ENCODE measurements at regions not wholly inside any gene's neighbourhood (a gene's known extent, or its start where the extent isn't known, plus 50 kb on each side); places are given as distances from the start of the nearest gene placed in this dataset.

DNA sequence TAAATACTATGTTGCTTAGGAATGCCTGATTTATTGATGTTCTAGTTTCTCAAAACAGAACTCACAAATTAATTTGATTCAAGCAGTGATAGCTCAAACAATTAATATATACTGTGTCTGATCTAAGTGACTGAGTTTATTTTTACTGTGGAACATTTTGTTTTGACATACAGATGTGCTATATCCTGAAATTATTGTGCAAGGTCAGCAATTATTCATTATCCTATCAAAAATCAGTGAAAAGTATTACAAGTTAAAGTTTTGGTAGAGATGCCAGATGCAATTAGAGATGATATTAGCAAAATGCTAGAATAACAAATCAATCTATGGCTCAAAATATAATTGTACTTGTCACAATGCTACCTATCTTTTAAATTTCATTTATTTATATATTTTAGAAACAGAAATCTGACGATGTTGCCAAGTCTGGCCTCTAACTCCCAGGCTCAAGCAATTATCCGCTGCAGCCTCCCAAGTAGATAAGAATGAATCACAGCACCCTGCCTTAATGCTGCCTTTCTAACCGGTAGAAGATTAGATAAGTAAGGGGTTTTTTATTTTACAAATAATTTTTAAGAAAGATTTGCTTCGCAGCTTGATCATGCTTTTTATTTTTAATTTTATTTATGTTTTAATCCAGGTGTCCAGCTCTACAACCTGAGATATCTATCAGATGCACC, 825.5 kb upstream of the NDST4 start:
- Histone ChIP-seq H3K4me2 (ENCODE audit: low read depth, low read length) (no peak overlapping the region), H2AK9ac (replicated peaks; ENCODE audit: low read depth, low read length, poor library complexity) (no peak overlapping the region), H3K36me3 (ENCODE audit: control insufficient read depth, insufficient read depth, low read length) (no peaks in the 10 kb centered on the region), H2BK5ac (ENCODE audit: low read depth, low read length, poor library complexity, severe bottlenecking) (no peak overlapping the region), H3K9me1 (ENCODE audit: insufficient read depth, low read length) (no peaks in the 10 kb centered on the region), H2BK120ac (ENCODE audit: low read depth, low read length) (no peak overlapping the region), H3K9me3 (ENCODE audit: control insufficient read depth, insufficient read depth, low read length) (peaks cover 2% of the 10 kb centered on the region; the same call in 1 of the 2 replicates), H4K20me1 (ENCODE audit: insufficient read depth, low read length) (no peaks in the 10 kb centered on the region), H3K56ac (ENCODE audit: extremely low read depth, insufficient read depth, low read length) (no peak overlapping the region), H3K4me3 (ENCODE audit: insufficient read depth, low read depth, low read length) (no peak overlapping the region), H3K27ac (ENCODE audit: insufficient read depth, low read length) (no peak overlapping the region), H3K18ac (ENCODE audit: low read depth, low read length) (no peak overlapping the region), H2AFZ (replicated peaks; ENCODE audit: low read length, poor library complexity) (no peak overlapping the region), H3K4me1 (ENCODE audit: control insufficient read depth, insufficient read depth, low read length) (no peaks in the 10 kb centered on the region), H4K5ac (ENCODE audit: low read depth, low read length) (no peak overlapping the region), H3K4ac (ENCODE audit: low read depth, low read length) (no peak overlapping the region), H4K91ac (ENCODE audit: insufficient read depth, low read depth, low read length) (no peak overlapping the region), H2BK20ac (ENCODE audit: low read depth, low read length) (no peak overlapping the region), H2BK15ac (ENCODE audit: low read depth, low read length) (no peak overlapping the region), H3K9ac (ENCODE audit: low read depth, low read length) (no peak overlapping the region), H4K8ac (ENCODE audit: low read depth in 2 of 2, low read length in 2 of 2) (no peak overlapping the region), H3K79me1 (ENCODE audit: low read depth in 1 of 2, low read length in 2 of 2) (no peaks in the 10 kb centered on the region), H3K27me3 (ENCODE audit: control insufficient read depth, insufficient read depth, low read length) (no peaks in the 10 kb centered on the region), H3K14ac (replicated peaks; ENCODE audit: low read depth, low read length) (no peak overlapping the region), H2AK5ac (ENCODE audit: low read depth, low read length) (no peak overlapping the region), H3K23ac (ENCODE audit: low read depth, low read length) (no peak overlapping the region)
- no TSS peak for BruUV-seq (replicated peaks)
- no CpG with 5 or more reads among the region's 4 CpGs for WGBS, 2 experiments (ENCODE audit: extremely low coverage in 2 of 2, insufficient read length in 1 of 2)
- dilution Hi-C loops (cut with HindIII; ENCODE audit: low sequenced_read_pairs, unreplicated experiment): no loop called here
- in situ Hi-C loops (cut with MboI; ENCODE audit: low sequenced_read_pairs): no loop called here
- DNase-seq (no peak), ATAC-seq (ENCODE audit: low read depth) (no peak)
- POLR2A ChIA-PET (ENCODE audit: unreplicated experiment): no interaction called here
- CTCF ChIA-PET: no interaction called here
- TF ChIP-seq POLR2A (IDR thresholded peaks at IDR 0.05; ENCODE audit: low read depth, low read length) (no peak), MXI1 (IDR thresholded peaks at IDR 0.05; ENCODE audit: borderline replicate concordance, low read depth, low read length) (no peak), FOS (IDR thresholded peaks at IDR 0.05; ENCODE audit: low read depth, low read length) (no peak), NFE2L2 (IDR thresholded peaks at IDR 0.05; ENCODE audit: low read depth, low read length) (no peak), CHD1 (IDR thresholded peaks at IDR 0.05; ENCODE audit: low read depth, low read length) (no peak), MAFK (IDR thresholded peaks at IDR 0.05; ENCODE audit: low read depth, low read length) (peak; percentile 94)
- TF ChIP-seq, protein P1, sequence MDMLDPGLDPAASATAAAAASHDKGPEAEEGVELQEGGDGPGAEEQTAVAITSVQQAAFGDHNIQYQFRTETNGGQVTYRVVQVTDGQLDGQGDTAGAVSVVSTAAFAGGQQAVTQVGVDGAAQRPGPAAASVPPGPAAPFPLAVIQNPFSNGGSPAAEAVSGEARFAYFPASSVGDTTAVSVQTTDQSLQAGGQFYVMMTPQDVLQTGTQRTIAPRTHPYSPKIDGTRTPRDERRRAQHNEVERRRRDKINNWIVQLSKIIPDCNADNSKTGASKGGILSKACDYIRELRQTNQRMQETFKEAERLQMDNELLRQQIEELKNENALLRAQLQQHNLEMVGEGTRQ (IDR thresholded peaks at IDR 0.05; ENCODE audit: low read depth, low read length): no peak
- intact Hi-C loops (cut with micrococcal nuclease): no loop called here

Data from IMR-90 (cell line).